GM23248 (cell line): ENCODE measurements at regions not wholly inside any gene's neighbourhood (a gene's known extent, or its start where the extent isn't known, plus 50 kb on each side); places are given as distances from the start of the nearest gene placed in this dataset.

Experiments
- EZH2 ChIP-seq: fragments of 200-600 bp; sonication (generic); IDR thresholded peaks from 2 replicates; pipeline ENCODE4 v1.6.1; 2018; ENCODE audit warnings: antibody characterized with exemption, mild to moderate bottlenecking; ENCODE audit not compliant: insufficient read depth, poor library complexity, severe bottlenecking
- EZH2phosphoT487 ChIP-seq: fragments of 200-600 bp; sonication (generic); IDR thresholded peaks from 2 replicates; pipeline ENCODE4 v1.6.1; 2018; ENCODE audit warnings: antibody characterized with exemption, moderate library complexity, mild to moderate bottlenecking, low read depth; ENCODE audit not compliant: insufficient read depth

GRCh38 chr12:77553976-77554619 lies 276.6 kb upstream of the NAV3 start:
- TF ChIP-seq EZH2 (no peak), EZH2phosphoT487 (no peak)
